Upper lobe of left lung (tissue), 6 donors: ENCODE measurements at regions not wholly inside any gene's neighbourhood (a gene's known extent, or its start where the extent isn't known, plus 50 kb on each side); places are given as distances from the start of the nearest gene placed in this dataset.

Source experiments
- ATAC-seq, 2 donors: fragments of 200-7000 bp; cut with Tn5 transposase; one replicate each; pipeline ENCODE4 v1.9.1; 2022; ENCODE audit warnings: mild to moderate bottlenecking in 2 of 2, moderate library complexity in 2 of 2; ENCODE audit not compliant: low FRiP score in 2 of 2
- DNase-seq, 2 donors: peaks; one replicate each; pipeline ENCODE4 v3.0.0-alpha.2; 2019 to 2020
- H3K27ac ChIP-seq, 4 donors: fragments of 200-600 bp; sonication (generic); one replicate each; pipeline ENCODE4 v1.5.1; 2016 to 2019
- H3K27me3 ChIP-seq, 4 donors: fragments of 200-600 bp; sonication (generic); one replicate each; pipeline ENCODE4 v1.5.1; 2017 to 2019
- H3K36me3 ChIP-seq, 4 donors: fragments of 200-600 bp; sonication (generic); one replicate each; pipeline ENCODE4 v1.5.1; 2016 to 2019
- H3K4me1 ChIP-seq, 4 donors: fragments of 200-600 bp; sonication (generic); one replicate each; pipeline ENCODE4 v1.5.1; 2018 to 2019
- H3K4me3 ChIP-seq, 4 donors: fragments of 200-600 bp; sonication (generic); one replicate each; pipeline ENCODE4 v1.5.1; 2017 to 2019; ENCODE audit warnings: mild to moderate bottlenecking in 2 of 4, moderate library complexity in 1 of 4
- H3K9me3 ChIP-seq, 4 donors: fragments of 200-600 bp; sonication (generic); one replicate each; pipeline ENCODE4 v1.5.1; 2018 to 2019
- CTCF ChIP-seq, 6 experiments: fragments of 450-650 bp in 4 of 6; fragments of 200-600 bp in 2 of 6; sonication (generic) in 2 of 6; IDR thresholded peaks; one replicate each; pipeline ENCODE4 v1.5.1; 2016 to 2019; ENCODE audit warnings: antibody characterized with exemption in 6 of 6
- EP300 ChIP-seq, 4 donors: sonication (generic); formaldehyde crosslinking; IDR thresholded peaks; one replicate each; pipeline ENCODE4 v1.5.1; 2017; ENCODE audit warnings: antibody characterized with exemption in 4 of 4, control low read depth in 2 of 4
- POLR2A ChIP-seq, 4 donors: fragments of 450-650 bp; IDR thresholded peaks; one replicate each; pipeline ENCODE4 v1.5.1; 2016 to 2017; ENCODE audit warnings: antibody characterized with exemption in 4 of 4, mild to moderate bottlenecking in 2 of 4
- POLR2AphosphoS5 ChIP-seq, 2 donors: sonication (generic); formaldehyde crosslinking; IDR thresholded peaks; one replicate each; pipeline ENCODE4 v1.5.1; 2017; ENCODE audit warnings: antibody characterized with exemption in 2 of 2
- WGBS, 2 donors: methylation state at CpG; one replicate each; pipeline ENCODE4 v1.1.5; 2017 to 2018; 5-methylcytosine and 5-hydroxymethylcytosine counted together
- donor health status: DM: no; HTN: no; CAD: no; lungs with moderate emphysema.
- donor health status: DM: no; HTN: yes; CAD: no; lungs with severe emphysema.

- ATAC-seq (no peak), DNase-seq (peak in 1 of 2 donors; percentile 32)
- WGBS, 2 donors = 77 to 90% methylated on average over 9 of the region's 9 CpGs
- H3K36me3 ChIP-seq = no peaks in the 10 kb centered on the region
- H3K4me1 ChIP-seq = no peaks in the 10 kb centered on the region
- no peak overlapping the region for H3K27ac ChIP-seq
- H3K4me3 ChIP-seq = no peak overlapping the region
- TF ChIP-seq POLR2AphosphoS5 (IDR thresholded peaks at IDR 0.05) = no peak
- TF ChIP-seq POLR2A (IDR thresholded peaks at IDR 0.05) = no peak
- TF ChIP-seq EP300 (IDR thresholded peaks at IDR 0.05) = no peak
- TF ChIP-seq CTCF (IDR thresholded peaks at IDR 0.05) = no peak
- peaks cover 0 to 7% (median 2%) of the 10 kb centered on the region in 4 donors for H3K9me3 ChIP-seq
- no peaks in the 10 kb centered on the region for H3K27me3 ChIP-seq
Observed at GRCh38 chr13:64206430-64207225, 2791.0 kb upstream of the PCDH20 start.

DNA sequence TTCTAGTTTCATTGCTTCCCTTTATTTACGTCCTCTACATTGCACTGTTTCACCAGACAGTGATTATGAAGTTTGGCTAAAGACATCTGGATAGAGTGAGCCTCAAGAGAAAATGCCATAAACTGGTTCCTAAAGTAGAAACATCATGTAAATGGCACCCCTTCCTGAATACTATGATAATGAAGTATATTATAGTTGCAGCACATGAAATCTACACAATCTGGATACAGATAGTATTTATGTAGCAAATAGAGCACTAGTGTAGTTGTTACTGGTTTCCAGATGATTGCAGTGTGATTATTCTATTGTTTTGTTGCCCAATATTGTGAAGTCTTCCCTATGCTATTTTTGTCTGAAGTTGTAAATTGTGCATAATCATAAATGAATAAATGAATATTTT lies 2786.9 kb upstream of the PCDH20 start:
- H3K36me3 ChIP-seq = no peaks in the 10 kb centered on the region
- whole genome bisulfite sequencing, 2 donors = 74 to 76% methylated on average over 1 of the region's 1 CpG
- no peaks in the 10 kb centered on the region for H3K27me3 ChIP-seq
- H3K27ac ChIP-seq = no peak overlapping the region
- no peaks in the 10 kb centered on the region for H3K4me1 ChIP-seq
- no peak for TF ChIP-seq EP300 (IDR thresholded peaks at IDR 0.05)
- TF ChIP-seq POLR2AphosphoS5 (IDR thresholded peaks at IDR 0.05) = no peak
- no peak for TF ChIP-seq POLR2A (IDR thresholded peaks at IDR 0.05)
- no peak for TF ChIP-seq CTCF (IDR thresholded peaks at IDR 0.05)
- no peak for ATAC-seq
- H3K9me3 ChIP-seq = peaks cover 0 to 7% (median 2%) of the 10 kb centered on the region in 4 donors
- H3K4me3 ChIP-seq = no peak overlapping the region
- no peak for DNase-seq

DNA sequence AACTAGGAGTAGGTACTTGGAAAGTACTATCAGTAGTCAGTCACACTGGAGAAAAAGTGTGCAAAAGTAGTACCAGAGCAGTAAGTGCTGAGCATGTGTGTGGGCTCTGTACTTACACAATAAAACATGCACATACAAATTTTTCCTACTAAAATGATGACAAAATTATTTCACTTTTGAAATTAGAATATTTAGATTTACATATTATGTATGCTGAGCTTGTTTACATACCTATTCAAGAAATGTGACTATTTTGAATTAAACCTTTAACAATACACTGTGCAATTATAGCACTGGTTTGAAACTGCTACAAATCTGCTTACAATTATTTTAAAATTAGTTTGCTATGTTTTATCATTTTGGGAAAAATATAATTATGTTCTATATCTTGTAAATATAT lies 2781.6 kb upstream of the PCDH20 start:
- no peak for DNase-seq
- TF ChIP-seq EP300 (IDR thresholded peaks at IDR 0.05) (no peak), POLR2A (IDR thresholded peaks at IDR 0.05) (no peak), POLR2AphosphoS5 (IDR thresholded peaks at IDR 0.05) (no peak), CTCF (IDR thresholded peaks at IDR 0.05) (no peak)
- Histone ChIP-seq H3K36me3 (no peaks in the 10 kb centered on the region), H3K4me3 (no peak overlapping the region), H3K27ac (no peak overlapping the region), H3K9me3 (no peaks in the 10 kb centered on the region), H3K27me3 (no peaks in the 10 kb centered on the region), H3K4me1 (no peaks in the 10 kb centered on the region)
- no peak for ATAC-seq

DNA sequence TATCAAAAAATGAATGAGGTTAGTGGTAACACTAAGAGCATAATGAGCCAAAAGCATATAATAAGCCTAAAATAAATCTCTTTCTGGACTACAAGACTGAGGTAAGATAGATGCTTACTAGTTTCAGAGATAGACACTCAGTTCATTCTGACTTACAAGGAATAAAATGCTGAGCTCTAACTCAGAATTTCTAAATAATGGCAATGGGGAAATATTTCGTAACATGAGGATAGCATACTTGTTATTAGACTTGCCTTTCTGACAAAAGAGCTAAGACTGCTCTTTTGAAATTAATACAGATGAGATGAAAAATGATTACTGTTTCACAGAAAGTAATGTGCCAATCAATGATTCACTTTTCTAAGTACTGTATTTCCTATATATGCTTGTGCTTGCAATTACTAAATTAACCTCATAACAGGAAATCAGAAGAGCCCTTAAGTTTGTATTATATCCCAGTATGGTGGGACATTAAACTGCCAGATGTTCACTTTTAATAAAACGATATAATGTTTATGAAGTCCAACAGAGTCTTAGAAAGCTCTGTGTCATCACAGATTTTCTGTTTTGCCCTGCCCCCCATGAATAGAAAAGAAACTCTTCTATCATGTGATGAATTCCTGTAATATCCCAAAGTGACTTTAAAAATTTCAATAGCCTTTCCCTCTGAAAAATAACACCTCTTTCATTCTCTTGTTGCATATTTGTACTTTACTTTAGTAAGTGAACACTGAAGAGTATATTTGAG lies 2771.0 kb upstream of the PCDH20 start:
- Histone ChIP-seq H3K27me3 (no peaks in the 10 kb centered on the region), H3K4me1 (no peaks in the 10 kb centered on the region), H3K4me3 (no peak overlapping the region), H3K9me3 (no peaks in the 10 kb centered on the region), H3K27ac (no peak overlapping the region), H3K36me3 (no peaks in the 10 kb centered on the region)
- TF ChIP-seq CTCF (IDR thresholded peaks at IDR 0.05) (no peak), POLR2AphosphoS5 (IDR thresholded peaks at IDR 0.05) (no peak), EP300 (IDR thresholded peaks at IDR 0.05) (no peak), POLR2A (IDR thresholded peaks at IDR 0.05) (no peak)
- WGBS, 2 donors = 55 to 82% methylated on average over 2 of the region's 2 CpGs
- DNase-seq (no peak), ATAC-seq (no peak)
